Right hindlimb (tissue), 1 donor: ENCODE measurements at regions not wholly inside any gene's neighbourhood (a gene's known extent, or its start where the extent isn't known, plus 50 kb on each side); places are given as distances from the start of the nearest gene placed in this dataset.

Source experiments
- DNase-seq: peaks from one replicate; pipeline ENCODE4 v3.0.0-alpha.2; 2018

DNA sequence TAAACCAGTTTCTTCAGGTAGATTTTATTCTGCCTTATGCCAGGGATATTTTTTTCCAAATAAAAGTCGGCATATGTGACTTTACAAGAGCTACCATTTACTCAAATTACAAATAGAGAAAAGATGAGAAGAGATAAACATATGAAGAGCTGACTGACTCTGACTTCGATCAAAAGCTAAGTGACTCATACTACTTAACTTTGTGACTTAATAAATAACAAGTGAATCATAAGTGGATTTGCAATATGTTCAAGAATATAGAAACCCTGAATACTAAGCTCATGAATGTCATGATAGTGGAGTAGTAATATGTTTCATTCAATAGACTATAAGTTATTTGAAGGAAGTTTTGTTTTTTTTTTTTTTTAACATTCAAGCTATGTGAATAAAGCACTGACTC is 130.5 kb upstream of the ANO3 start:
- no peak for DNase-seq

DNA sequence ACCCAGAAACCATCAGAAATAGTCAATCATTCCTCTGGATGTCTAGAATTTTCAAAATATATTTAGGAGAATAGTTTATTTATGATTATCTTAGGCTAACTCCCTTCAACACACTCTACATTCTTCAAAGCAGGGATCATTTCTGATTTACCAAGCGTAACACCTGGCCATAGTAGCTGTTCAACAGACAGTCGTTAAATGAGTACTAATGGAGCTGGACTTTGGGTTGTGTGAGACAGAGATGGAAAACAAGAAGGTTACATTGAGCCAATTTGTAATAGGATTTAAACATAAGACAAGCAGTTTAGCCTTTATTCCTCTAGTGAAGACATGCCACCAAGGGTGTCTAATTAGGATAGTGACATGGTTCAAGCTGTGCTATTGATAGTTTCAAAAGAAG is 129.2 kb upstream of the ANO3 start:
- DNase-seq: no peak

GRCh38 chr11:26204101-26204500 is 127.8 kb upstream of the ANO3 start:
- no peak for DNase-seq

- DNase-seq: no peak
Measured at GRCh38 chr11:26204839-26205238, 127.1 kb upstream of the ANO3 start.

DNA sequence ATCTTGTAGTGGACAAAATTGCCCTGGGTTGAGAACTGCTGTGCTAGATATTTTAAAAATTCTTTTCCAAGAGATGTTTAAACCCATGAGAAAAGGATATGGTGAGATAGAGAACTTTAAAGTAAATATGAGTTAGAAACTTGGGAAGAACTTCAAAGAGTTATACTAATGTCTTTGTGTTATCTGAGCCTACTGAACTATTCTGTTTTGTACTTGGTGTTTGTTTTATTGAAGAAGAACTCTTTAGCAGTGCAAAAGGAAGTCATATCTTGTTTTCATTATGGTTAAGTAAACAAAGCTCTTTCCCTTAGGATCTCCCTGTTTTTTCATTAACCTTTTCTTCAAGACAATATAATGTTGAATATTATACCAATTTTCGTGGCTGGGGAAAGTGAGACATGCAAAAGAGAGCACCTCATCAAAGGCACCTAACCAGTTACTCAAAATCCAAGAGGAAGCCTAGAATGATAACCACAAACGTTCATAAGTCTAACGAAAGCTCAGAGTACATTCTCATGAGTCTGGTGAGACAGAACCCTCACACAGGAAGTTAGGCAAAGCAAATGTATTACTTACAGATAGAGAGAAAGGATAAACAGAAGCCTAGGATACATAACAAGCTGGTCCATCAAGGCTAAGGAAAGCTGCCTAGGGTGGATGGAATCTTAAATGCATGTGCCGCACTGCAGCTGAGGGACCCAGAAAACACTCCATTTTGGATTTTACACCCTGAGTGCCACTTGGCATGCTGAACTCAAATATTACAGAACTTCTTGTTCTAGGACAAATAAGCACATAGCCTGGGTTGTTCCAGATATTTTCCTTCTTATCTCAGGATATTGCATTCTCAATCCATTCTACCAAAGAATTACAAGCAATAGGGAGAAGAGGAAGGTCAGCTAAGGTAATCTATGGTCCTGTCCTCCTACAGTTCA is 112.5 kb upstream of the ANO3 start:
- no peak for DNase-seq

DNA sequence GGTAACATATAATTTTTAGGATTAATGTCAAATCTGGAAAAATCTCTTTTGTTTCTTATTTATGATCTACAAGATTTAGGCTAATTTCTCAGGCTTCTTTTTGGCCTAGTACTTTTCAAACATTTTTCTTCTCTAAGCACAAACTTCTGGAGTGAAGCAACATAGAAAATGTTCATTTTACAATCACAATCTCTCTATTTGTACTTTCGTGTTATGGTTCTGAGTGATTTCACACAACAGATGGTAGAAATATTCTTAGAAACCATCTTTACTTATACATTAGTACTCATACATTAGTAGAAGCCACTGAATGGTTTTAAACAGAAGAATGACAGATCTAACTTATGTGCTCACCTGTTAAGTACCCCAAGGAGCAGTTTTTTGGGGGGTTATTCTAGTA is 106.3 kb upstream of the ANO3 start:
- DNase-seq: no peak

GRCh38 chr11:26227301-26227746 is 104.6 kb upstream of the ANO3 start:
- DNase-seq: no peak

DNA sequence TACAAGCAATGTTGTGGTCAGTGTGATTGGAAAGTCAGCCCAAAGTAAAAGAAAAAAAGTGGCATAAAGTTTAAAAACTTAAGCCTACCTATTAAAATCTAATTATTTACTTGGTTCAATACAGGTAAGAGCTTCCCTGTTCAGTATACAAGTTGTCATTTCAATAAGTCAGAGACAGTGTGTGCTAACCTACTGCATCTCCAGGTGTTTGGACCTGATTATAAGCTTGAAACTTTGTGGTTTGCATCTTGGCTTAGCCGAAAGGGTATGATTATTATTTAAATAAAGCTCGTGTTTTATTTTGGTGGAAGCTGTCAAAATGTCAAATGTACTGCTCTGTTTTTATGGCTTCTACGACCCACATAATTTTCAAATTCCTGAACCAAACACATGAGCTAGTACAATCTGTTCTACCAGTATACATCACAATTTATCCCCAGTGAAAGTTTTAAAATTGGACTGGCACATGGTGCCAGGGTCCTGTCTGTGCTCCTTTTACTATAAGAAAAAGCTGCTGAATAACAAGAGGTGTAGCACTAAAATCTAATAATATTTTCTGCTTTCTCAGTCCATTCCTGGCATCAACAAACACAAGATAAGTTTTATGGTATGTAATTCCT is 103.9 kb upstream of the ANO3 start:
- no peak for DNase-seq

DNA sequence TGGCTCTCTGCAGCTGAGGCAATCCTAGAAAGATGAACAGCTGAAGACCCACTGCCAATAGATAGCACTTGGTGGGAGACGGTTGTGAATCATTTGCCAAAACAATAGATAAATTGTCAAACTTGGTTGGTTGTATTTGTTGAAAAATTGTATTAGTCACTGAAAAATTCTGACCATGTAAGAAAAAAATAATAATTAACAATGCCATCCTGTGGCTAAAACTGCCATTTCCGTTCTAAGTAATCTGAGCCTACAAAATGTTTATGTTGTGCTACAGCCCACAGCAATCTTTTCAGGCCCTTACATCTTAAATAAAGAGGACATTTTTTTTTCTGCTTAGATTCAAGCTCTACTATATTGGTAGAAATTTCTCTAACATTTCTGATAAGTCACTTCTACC is 103.2 kb upstream of the ANO3 start:
- DNase-seq: no peak

DNA sequence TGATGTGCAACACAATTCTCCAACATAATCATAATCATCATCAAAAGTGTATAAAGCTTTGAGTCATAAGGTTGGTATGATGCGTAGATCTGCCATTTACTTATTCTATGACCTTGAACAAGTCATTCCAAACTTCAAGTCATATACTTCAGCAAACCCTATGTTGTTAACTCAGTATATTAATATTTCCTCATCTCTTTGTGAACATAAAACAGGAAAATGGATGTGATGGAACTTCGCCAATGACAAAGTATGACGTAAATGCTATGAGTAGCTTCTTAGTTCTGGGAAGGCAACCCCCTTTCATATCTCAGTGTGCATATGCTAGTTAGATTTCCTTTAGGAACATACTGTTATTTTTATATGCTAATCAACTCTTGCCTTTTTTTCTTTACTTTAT is 102.7 kb upstream of the ANO3 start:
- DNase-seq: no peak

GRCh38 chr11:26229981-26230380 is 101.9 kb upstream of the ANO3 start:
- no peak for DNase-seq

DNA sequence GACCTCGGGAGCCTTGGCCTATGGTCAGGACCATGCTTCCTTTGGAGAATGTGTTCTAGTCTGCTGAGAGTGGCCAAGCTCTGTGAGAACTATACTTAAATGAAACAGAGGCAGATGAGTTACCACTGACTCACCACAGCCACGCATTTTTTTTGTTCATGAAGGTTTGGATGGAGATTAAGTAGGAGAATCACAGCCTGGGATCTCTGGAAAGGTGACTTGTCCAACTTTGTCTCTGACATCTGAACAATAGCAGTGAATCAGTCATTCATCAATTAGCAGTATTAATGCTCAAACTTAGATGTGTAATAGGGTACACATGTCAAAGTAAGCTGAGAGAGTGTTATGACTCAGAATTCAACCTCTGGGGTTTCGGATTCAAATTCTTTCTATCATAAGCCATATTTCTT is 100.7 kb upstream of the ANO3 start:
- no peak for DNase-seq

GRCh38 chr11:26234451-26234850 is 97.5 kb upstream of the ANO3 start:
- DNase-seq: no peak

- no peak for DNase-seq
Measured at GRCh38 chr11:26243426-26243825, 88.5 kb upstream of the ANO3 start.

DNA sequence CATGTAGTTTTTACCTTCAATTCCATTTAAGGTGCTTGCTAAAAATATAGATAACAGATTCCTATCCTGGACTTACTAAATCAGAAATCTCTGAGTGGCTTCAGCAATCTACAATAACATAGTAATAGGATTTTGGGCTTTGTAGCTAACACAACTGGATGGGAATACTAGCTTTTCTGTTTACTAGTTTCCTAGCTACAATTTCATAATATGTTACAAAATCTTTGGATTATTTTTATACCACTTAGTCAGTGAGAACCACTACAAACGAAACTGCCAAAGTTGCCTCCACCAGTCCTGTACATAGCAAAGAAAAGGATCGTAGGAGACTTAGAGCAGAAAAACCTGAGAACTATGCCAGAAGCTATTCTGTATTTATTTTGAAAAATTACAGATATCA is 87.7 kb upstream of the ANO3 start:
- no peak for DNase-seq

DNA sequence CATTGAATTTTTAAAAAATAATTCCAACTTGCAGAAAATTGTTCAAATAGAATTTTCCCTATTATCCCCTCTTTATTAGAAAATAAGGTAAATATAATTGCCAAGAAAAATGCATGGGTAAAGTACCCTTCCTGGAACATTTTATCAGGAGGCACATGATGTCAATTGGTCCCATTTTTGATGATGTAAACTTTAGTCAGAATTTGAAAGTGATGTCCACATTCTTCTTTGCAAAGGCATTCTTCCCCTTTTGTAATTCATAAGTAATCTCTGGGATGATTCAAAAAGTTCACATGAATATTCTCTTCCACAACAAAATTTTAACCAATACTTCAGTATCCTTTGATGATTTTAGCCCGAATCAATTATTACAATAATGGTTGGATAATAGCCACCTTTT is 86.9 kb upstream of the ANO3 start:
- no peak for DNase-seq

DNA sequence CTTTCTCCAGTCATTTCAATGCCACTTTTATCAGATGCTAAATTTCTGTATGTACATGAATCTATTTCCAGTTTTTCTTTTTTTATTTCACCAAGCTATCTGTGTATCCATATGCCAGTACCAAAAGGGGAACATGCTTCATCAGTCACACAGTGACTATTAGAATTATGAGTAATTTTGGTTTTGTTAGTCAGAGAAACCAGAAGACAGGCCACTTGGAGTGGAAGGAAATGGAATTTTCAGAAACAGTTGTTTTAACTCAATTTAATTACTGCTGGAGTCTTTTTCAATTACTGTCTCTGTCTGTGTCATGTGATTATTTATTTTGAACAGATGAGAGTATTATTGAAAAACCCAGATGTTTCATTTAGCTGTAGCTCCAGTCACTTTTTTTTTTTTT is 84.6 kb upstream of the ANO3 start:
- DNase-seq: no peak

DNA sequence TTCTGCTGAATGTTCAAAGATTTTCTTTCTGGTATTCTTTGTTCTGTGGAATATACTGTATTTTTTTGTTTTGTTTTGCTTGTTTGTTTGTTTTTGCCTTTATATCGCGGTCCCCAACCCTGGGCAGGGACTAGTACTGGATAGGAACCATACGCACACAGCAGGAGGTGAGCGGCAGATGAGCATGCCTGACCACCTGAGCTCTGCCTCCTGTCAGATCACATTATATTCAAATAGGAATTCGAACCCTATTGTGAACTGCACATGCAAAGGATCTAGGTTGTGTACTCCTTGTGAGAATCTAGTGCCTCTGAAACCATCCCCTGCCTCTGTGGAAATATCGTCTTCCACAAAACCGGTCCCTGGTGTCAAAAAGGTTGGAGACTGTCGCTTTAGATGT is 83.3 kb upstream of the ANO3 start:
- DNase-seq: no peak

DNA sequence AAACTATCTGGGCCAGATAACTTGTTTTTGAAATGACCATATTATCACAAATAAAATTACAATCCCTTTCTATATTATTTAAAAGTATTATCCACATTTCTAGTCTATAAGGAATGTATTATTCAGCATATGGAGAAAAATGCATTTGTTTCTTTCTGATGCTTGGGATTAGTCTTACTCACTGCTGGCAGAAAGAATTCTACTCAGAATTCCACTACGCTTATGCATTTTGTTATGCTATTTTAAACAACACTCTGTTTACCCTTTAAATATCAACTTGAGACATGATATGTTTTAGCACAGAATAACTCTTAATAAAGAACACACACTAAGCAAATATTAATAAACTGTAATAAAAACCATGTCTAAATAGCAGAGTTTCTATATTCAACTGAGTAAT is 77.6 kb upstream of the ANO3 start:
- no peak for DNase-seq

DNA sequence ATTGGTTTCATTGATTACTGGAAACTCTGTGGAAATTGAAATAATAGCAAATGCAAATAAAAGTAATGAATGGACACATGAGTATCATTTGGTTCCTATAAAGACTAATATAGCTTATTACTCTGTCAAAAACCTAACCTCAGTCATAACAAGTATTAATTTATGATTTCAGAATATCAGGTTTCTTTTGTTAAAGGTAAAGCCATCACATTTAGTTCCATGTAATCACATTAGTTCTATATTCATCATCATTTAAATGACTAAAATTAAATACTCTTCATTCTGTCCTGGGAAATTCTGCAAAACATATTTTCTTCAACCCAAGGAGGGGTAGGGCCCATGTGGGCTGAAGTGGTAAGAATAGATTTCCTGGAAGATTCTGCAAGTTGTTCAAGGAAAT is 68.2 kb upstream of the ANO3 start:
- no peak for DNase-seq

GRCh38 chr11:26264266-26264665 is 67.7 kb upstream of the ANO3 start:
- DNase-seq: no peak

GRCh38 chr11:26268980-26269660 is 62.8 kb upstream of the ANO3 start:
- no peak for DNase-seq

DNA sequence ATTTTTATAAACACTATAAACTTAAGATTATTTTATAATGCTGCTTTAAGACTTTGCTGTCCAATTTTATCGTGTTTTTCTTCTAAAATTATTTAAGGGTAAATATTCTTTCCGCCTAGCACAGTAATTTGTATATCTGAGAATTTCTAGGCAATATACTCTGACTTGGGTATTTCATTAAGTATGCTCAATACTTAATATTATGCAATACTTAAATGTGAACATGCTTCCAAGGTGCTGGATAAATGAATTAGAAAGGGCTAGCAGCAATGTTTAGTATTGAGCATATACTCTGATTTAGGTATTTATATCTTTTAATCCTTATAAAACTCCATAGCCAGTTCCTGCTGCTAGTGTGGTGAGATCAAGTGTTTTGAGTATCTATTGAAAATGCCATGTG is 60.3 kb upstream of the ANO3 start:
- DNase-seq: no peak
